IMR-90 (cell line): ENCODE measurements at regions not wholly inside any gene's neighbourhood (a gene's known extent, or its start where the extent isn't known, plus 50 kb on each side); places are given as distances from the start of the nearest gene placed in this dataset.

Source experiments
- ATAC-seq: fragments of 200-7000 bp; cut with Tn5 transposase; 2 replicates; pipeline ENCODE4 v1.9.1; 2020; ENCODE audit warnings: low read depth, mild to moderate bottlenecking, moderate library complexity
- BruUV-seq: library from RNA; stranded (reverse); fragments of 400-500 nt; replicated peaks from 2 replicates; lab custom pipeline; 2021; lab: Mats Ljungman, UMichigan
- CTCF ChIA-PET: fragments of 300-600 bp; formaldehyde crosslinking; extraction: SDS; loops from one replicate; lab custom pipeline; 2021; ENCODE audit warnings: antibody characterized with exemption; lab: Yijun Ruan, JAX
- POLR2A ChIA-PET: fragments of 300-600 bp; sonication (Branson Sonifier 250); formaldehyde crosslinking; loops from one replicate; lab custom pipeline; 2022; ENCODE audit warnings: antibody characterized with exemption; ENCODE audit not compliant: unreplicated experiment; lab: Charles Lee
- DNase-seq: peaks from one replicate; pipeline ENCODE4 v3.0.0; 2013
- H2AFZ ChIP-seq: replicated peaks from 2 replicates; pipeline ENCODE3; 2013; ENCODE audit warnings: low read length, mild to moderate bottlenecking; ENCODE audit not compliant: poor library complexity
- H2AK5ac ChIP-seq: 2 replicates; pipeline ENCODE4 v1.6.1; 2013; ENCODE audit warnings: low read depth, low read length, inconsistent platforms
- H2AK9ac ChIP-seq: replicated peaks from 2 replicates; pipeline ENCODE3; 2013; ENCODE audit warnings: mild to moderate bottlenecking, low read depth, low read length, moderate library complexity; ENCODE audit not compliant: poor library complexity
- H2BK120ac ChIP-seq: 2 replicates; pipeline ENCODE4 v1.6.1; 2013; ENCODE audit warnings: low read depth, low read length, inconsistent platforms
- H2BK15ac ChIP-seq: 3 replicates; pipeline ENCODE4 v1.6.1; 2013; ENCODE audit warnings: low read depth, low read length, inconsistent platforms
- H2BK20ac ChIP-seq: 2 replicates; pipeline ENCODE4 v1.6.1; 2013; ENCODE audit warnings: low read depth, mild to moderate bottlenecking, inconsistent platforms, low read length, moderate library complexity
- H2BK5ac ChIP-seq: 2 replicates; pipeline ENCODE4 v1.6.1; 2013; ENCODE audit warnings: mild to moderate bottlenecking, low read depth, low read length, inconsistent platforms; ENCODE audit not compliant: poor library complexity, severe bottlenecking
- H3K14ac ChIP-seq: replicated peaks from 2 replicates; pipeline ENCODE4 v1.6.1; 2013; ENCODE audit warnings: low read depth, low read length, inconsistent platforms
- H3K18ac ChIP-seq: 2 replicates; pipeline ENCODE4 v1.6.1; 2013; ENCODE audit warnings: low read depth, low read length, control low read depth
- H3K23ac ChIP-seq: 2 replicates; pipeline ENCODE4 v1.6.1; 2013; ENCODE audit warnings: low read depth, low read length, inconsistent platforms
- H3K27ac ChIP-seq: 2 replicates; pipeline ENCODE4 v1.5.1; 2013; ENCODE audit warnings: mild to moderate bottlenecking, control low read depth, low read length; ENCODE audit not compliant: insufficient read depth
- H3K27me3 ChIP-seq: 2 replicates; pipeline ENCODE4 v1.6.1; 2013; ENCODE audit warnings: low read length; ENCODE audit not compliant: control insufficient read depth, insufficient read depth
- H3K36me3 ChIP-seq: 2 replicates; pipeline ENCODE4 v1.6.1; 2013; ENCODE audit warnings: low read length, mixed read lengths; ENCODE audit not compliant: control insufficient read depth, insufficient read depth
- H3K4ac ChIP-seq: 2 replicates; pipeline ENCODE4 v1.6.1; 2013; ENCODE audit warnings: low read depth, low read length, inconsistent platforms
- H3K4me1 ChIP-seq: 2 replicates; pipeline ENCODE4 v1.6.1; 2013; ENCODE audit warnings: low read length, mixed read lengths; ENCODE audit not compliant: control insufficient read depth, insufficient read depth
- H3K4me2 ChIP-seq: 2 replicates; pipeline ENCODE4 v1.6.1; 2013; ENCODE audit warnings: low read depth, mild to moderate bottlenecking, control low read depth, low read length, moderate library complexity
- H3K4me3 ChIP-seq: 2 replicates; pipeline ENCODE4 v1.5.1; 2013; ENCODE audit warnings: low read depth, mild to moderate bottlenecking, control low read depth, low read length, moderate library complexity; ENCODE audit not compliant: insufficient read depth
- H3K56ac ChIP-seq: 2 replicates; pipeline ENCODE4 v1.6.1; 2013; ENCODE audit warnings: low read length, inconsistent platforms; ENCODE audit not compliant: insufficient read depth; ENCODE audit errors: extremely low read depth
- H3K79me1 ChIP-seq, 2 experiments: 2 replicates each; pipeline ENCODE4 v1.6.1; 2013; ENCODE audit warnings: low read length in 2 of 2, inconsistent platforms in 1 of 2, low read depth in 1 of 2
- H3K9ac ChIP-seq: 2 replicates; pipeline ENCODE4 v1.6.1; 2013; ENCODE audit warnings: low read depth, low read length, control low read depth
- H3K9me1 ChIP-seq: 2 replicates; pipeline ENCODE4 v1.6.1; 2013; ENCODE audit warnings: low read length, inconsistent platforms; ENCODE audit not compliant: insufficient read depth
- H3K9me3 ChIP-seq: 2 replicates; pipeline ENCODE4 v1.6.1; 2013; ENCODE audit warnings: low read length; ENCODE audit not compliant: control insufficient read depth, insufficient read depth
- H4K20me1 ChIP-seq: 2 replicates; pipeline ENCODE4 v1.6.1; 2013; ENCODE audit warnings: low read length, inconsistent platforms; ENCODE audit not compliant: insufficient read depth
- H4K5ac ChIP-seq: 2 replicates; pipeline ENCODE4 v1.6.1; 2013; ENCODE audit warnings: mild to moderate bottlenecking, low read depth, low read length, control low read depth
- H4K8ac ChIP-seq, 2 experiments: 2 replicates each; pipeline ENCODE4 v1.6.1; 2013; ENCODE audit warnings: low read depth in 2 of 2, low read length in 2 of 2, control low read depth in 1 of 2, inconsistent platforms in 1 of 2
- H4K91ac ChIP-seq: 2 replicates; pipeline ENCODE4 v1.6.1; 2013; ENCODE audit warnings: low read depth, low read length, inconsistent platforms; ENCODE audit not compliant: insufficient read depth
- BHLHE40 ChIP-seq: fragments of 150-350 bp; IDR thresholded peaks from 2 replicates; pipeline ENCODE4 v1.6.1; 2016; ENCODE audit warnings: mild to moderate bottlenecking, low read depth, low read length
- MAFK ChIP-seq: IDR thresholded peaks from 2 replicates; pipeline ENCODE4 v1.6.1; 2012; ENCODE audit warnings: low read depth, low read length, improper control_type of control experiment
- MXI1 ChIP-seq: IDR thresholded peaks from 2 replicates; pipeline ENCODE4 v1.6.1; 2012; ENCODE audit warnings: low read depth, mild to moderate bottlenecking, low read length, moderate library complexity, borderline replicate concordance
- NFE2L2 ChIP-seq: fragments of 150-350 bp; IDR thresholded peaks from 2 replicates; pipeline ENCODE4 v1.6.1; 2016; ENCODE audit warnings: low read depth, mild to moderate bottlenecking, low read length
- RAD21 ChIP-seq: IDR thresholded peaks from 2 replicates; pipeline ENCODE4 v1.6.1; 2012; ENCODE audit warnings: low read length, improper control_type of control experiment
- RFX5 ChIP-seq: IDR thresholded peaks from 2 replicates; pipeline ENCODE4 v1.8.0; 2012; ENCODE audit warnings: low read depth, mild to moderate bottlenecking, low read length, moderate library complexity
- USF2 ChIP-seq: fragments of 150-350 bp; IDR thresholded peaks from 2 replicates; pipeline ENCODE4 v1.6.1; 2017; ENCODE audit warnings: mild to moderate bottlenecking, antibody characterized with exemption, low read length, low read depth
- WGBS, 2 experiments: methylation state at CpG; one replicate each; pipeline versions ENCODE4 v1.1.5 to v1.1.7; 2013; ENCODE audit warnings: missing lambda C conversion rate in 2 of 2; ENCODE audit not compliant: insufficient read length in 1 of 2; ENCODE audit errors: extremely low coverage in 2 of 2; 5-methylcytosine and 5-hydroxymethylcytosine counted together
- dilution Hi-C: fragments of 300-500 bp; cut with HindIII; formaldehyde crosslinking; loops from one replicate; pipeline ENCODE4 v1.14.3; 2018; ENCODE audit warnings: low sequenced_read_pairs; ENCODE audit not compliant: unreplicated experiment
- in situ Hi-C: fragments of 300-500 bp; cut with MboI; formaldehyde crosslinking; loops from 3 replicates; pipeline ENCODE4 v1.14.3; 2019; ENCODE audit warnings: low sequenced_read_pairs, inconsistent platforms, mixed read lengths
- intact Hi-C: fragments of 100-400 bp; cut with micrococcal nuclease; formaldehyde crosslinking; loops from 2 replicates; pipeline ENCODE4 v1.10.0; 2022
- TF ChIP-seq, protein P1 (sequence below): conservative IDR thresholded peaks from 2 replicates; pipeline ENCODE4 v1.5.1; 2012; ENCODE audit warnings: mild to moderate bottlenecking, low read depth, low read length, improper control_type of control experiment
- TF ChIP-seq, protein P2 (sequence below): fragments of 150-350 bp; IDR thresholded peaks from 2 replicates; pipeline ENCODE4 v1.6.1; 2016; ENCODE audit warnings: low read depth, mild to moderate bottlenecking, low read length, moderate library complexity, borderline replicate concordance

GRCh38 chr1:22398656-22399420, 52.8 kb upstream of the ZBTB40 start:
- no TSS peak for BruUV-seq
- Histone ChIP-seq H4K8ac (no peak overlapping the region), H3K27ac (no peak overlapping the region), H2AK5ac (no peak overlapping the region), H4K20me1 (no peaks in the 10 kb centered on the region), H3K4ac (no peak overlapping the region), H2BK20ac (no peak overlapping the region), H4K91ac (no peak overlapping the region), H3K27me3 (peaks cover 81% of the 10 kb centered on the region), H2BK5ac (no peak overlapping the region), H2BK120ac (no peak overlapping the region), H3K23ac (no peak overlapping the region), H4K5ac (no peak overlapping the region), H3K4me2 (no peak overlapping the region), H3K36me3 (no peaks in the 10 kb centered on the region), H3K9ac (no peak overlapping the region), H3K9me3 (no peaks in the 10 kb centered on the region), H3K56ac (no peak overlapping the region), H2BK15ac (no peak overlapping the region), H3K14ac (no peak overlapping the region), H3K79me1 (no peaks in the 10 kb centered on the region), H3K18ac (no peak overlapping the region), H3K4me1 (no peaks in the 10 kb centered on the region), H3K9me1 (no peaks in the 10 kb centered on the region), H3K4me3 (no peak overlapping the region), H2AFZ (no peak overlapping the region), H2AK9ac (no peak overlapping the region)
- ATAC-seq = no peak
- TF ChIP-seq BHLHE40 (no peak), RFX5 (no peak), NFE2L2 (no peak), MAFK (no peak), USF2 (no peak), MXI1 (no peak), RAD21 (no peak)
- TF ChIP-seq, protein P1, sequence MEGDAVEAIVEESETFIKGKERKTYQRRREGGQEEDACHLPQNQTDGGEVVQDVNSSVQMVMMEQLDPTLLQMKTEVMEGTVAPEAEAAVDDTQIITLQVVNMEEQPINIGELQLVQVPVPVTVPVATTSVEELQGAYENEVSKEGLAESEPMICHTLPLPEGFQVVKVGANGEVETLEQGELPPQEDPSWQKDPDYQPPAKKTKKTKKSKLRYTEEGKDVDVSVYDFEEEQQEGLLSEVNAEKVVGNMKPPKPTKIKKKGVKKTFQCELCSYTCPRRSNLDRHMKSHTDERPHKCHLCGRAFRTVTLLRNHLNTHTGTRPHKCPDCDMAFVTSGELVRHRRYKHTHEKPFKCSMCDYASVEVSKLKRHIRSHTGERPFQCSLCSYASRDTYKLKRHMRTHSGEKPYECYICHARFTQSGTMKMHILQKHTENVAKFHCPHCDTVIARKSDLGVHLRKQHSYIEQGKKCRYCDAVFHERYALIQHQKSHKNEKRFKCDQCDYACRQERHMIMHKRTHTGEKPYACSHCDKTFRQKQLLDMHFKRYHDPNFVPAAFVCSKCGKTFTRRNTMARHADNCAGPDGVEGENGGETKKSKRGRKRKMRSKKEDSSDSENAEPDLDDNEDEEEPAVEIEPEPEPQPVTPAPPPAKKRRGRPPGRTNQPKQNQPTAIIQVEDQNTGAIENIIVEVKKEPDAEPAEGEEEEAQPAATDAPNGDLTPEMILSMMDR = no peak
- TF ChIP-seq, protein P2, sequence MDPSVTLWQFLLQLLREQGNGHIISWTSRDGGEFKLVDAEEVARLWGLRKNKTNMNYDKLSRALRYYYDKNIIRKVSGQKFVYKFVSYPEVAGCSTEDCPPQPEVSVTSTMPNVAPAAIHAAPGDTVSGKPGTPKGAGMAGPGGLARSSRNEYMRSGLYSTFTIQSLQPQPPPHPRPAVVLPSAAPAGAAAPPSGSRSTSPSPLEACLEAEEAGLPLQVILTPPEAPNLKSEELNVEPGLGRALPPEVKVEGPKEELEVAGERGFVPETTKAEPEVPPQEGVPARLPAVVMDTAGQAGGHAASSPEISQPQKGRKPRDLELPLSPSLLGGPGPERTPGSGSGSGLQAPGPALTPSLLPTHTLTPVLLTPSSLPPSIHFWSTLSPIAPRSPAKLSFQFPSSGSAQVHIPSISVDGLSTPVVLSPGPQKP = no peak
- ChIA-PET POLR2A (no interaction called here), CTCF (interaction anchor here (0.7 kb wide), 1 partner anchor 660 kb away, joined by 6 read pairs; no protein-coding TSS in a partner anchor)
- WGBS, 2 experiments = 0% methylated on average over 1 of the region's 11 CpGs; no CpG with 5 or more reads in 1 of the 2 experiments
- DNase-seq = no peak
- in situ Hi-C loops = no loop called here
- intact Hi-C loops = no loop called here
- dilution Hi-C loops = no loop called here
